AML-193 (cell line): ENCODE measurements at regions not wholly inside any gene's neighbourhood (a gene's known extent, or its start where the extent isn't known, plus 50 kb on each side); places are given as distances from the start of the nearest gene placed in this dataset.
"Not testable (repeated sequence)": the region's sequence is repeated elsewhere in the genome, so short reads cannot be mapped to it uniquely, and the experiment has no call there.

Source experiments
- DNase-seq, 2 experiments: peaks; one replicate each; lab custom pipeline; 2025; lab: John Stamatoyannopoulos, UW

GRCh38 chr5:4570047-4570995 is 569.8 kb upstream of the ADAMTS16 start:
- DNase-seq = no peak

GRCh38 chr5:4571248-4571948 is 568.7 kb upstream of the ADAMTS16 start:
- DNase-seq = no peak

- DNase-seq = no peak
Measured at GRCh38 chr5:4572311-4573100, 567.6 kb upstream of the ADAMTS16 start.

GRCh38 chr5:4575608-4576007 is 564.5 kb upstream of the ADAMTS16 start:
- no peak for DNase-seq

GRCh38 chr5:4576161-4576748 is 563.9 kb upstream of the ADAMTS16 start:
- DNase-seq = no peak

GRCh38 chr5:4576908-4577307 is 563.2 kb upstream of the ADAMTS16 start:
- no peak for DNase-seq

- no peak for DNase-seq
Measured at GRCh38 chr5:4579679-4580078, 560.5 kb upstream of the ADAMTS16 start.

- DNase-seq = no peak
Measured at GRCh38 chr5:4580772-4581171, 559.4 kb upstream of the ADAMTS16 start.

GRCh38 chr5:4581289-4581688 is 558.8 kb upstream of the ADAMTS16 start:
- DNase-seq = no peak

GRCh38 chr5:4584982-4585381 is 555.1 kb upstream of the ADAMTS16 start:
- no peak for DNase-seq

- DNase-seq = no peak
Measured at GRCh38 chr5:4613440-4613839, 526.7 kb upstream of the ADAMTS16 start.

- no peak for DNase-seq
Measured at GRCh38 chr5:4614088-4614487, 526.0 kb upstream of the ADAMTS16 start.

GRCh38 chr5:4615369-4615768 is 524.8 kb upstream of the ADAMTS16 start:
- not testable (repeated sequence) for DNase-seq

GRCh38 chr5:4625206-4625896 is 514.8 kb upstream of the ADAMTS16 start:
- no peak for DNase-seq

- DNase-seq = no peak
Measured at GRCh38 chr5:4627131-4627530, 513.0 kb upstream of the ADAMTS16 start.

- no peak for DNase-seq
Measured at GRCh38 chr5:4627929-4628328, 512.2 kb upstream of the ADAMTS16 start.

- no peak for DNase-seq
Measured at GRCh38 chr5:4628645-4629385, 511.3 kb upstream of the ADAMTS16 start.

- DNase-seq = no peak
Measured at GRCh38 chr5:4630031-4630430, 510.1 kb upstream of the ADAMTS16 start.

- DNase-seq = no peak
Measured at GRCh38 chr5:4634342-4634741, 505.8 kb upstream of the ADAMTS16 start.

- no peak for DNase-seq
Measured at GRCh38 chr5:4636378-4636777, 503.8 kb upstream of the ADAMTS16 start.

- no peak for DNase-seq
Measured at GRCh38 chr5:4639946-4640345, 500.2 kb upstream of the ADAMTS16 start.
